ENCODE measurements at regions not wholly inside any gene's neighbourhood (a gene's known extent, or its start where the extent isn't known, plus 50 kb on each side); places are given as distances from the start of the nearest gene placed in this dataset.

DNA sequence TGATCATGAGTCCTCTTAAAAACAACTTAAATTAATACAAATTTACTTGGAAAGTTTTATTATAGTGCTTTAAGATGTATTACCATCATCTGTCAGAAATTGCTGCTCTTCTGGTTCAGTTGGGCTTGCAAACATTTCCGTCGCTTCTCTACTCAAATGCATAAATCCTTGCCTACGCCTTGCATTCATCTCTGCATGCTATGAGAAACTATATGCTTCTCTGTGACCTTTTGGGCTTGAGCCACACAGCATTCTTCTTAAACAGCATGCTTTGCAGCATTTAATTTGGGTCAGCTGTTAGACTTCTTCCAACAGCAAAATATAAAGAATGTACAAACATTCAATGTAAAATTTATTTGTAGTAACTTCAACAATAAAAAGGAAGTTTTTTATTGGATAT is 305.7 kb upstream of the FLRT2 start:
- DNase-seq: no peak

DNA sequence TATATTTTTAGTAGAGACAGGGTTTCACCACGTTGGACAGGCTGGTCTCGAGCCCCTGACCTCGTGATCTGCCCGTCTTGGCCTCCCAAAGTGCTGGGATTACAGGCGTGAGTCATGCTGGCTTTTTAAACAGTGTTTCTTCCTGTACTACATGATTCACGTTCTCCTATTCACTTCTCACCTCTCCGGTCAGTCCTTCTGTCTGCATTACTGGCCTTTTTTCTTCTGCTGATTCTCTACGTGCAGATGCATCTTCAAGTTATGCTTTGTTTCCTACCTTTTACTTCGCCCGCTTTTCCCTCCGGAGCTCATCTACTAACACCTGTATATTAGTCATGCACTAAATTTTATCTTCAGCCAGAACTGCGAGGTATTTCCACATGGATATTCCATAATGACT is 296.2 kb upstream of the FLRT2 start:
- DNase-seq: no peak

DNA sequence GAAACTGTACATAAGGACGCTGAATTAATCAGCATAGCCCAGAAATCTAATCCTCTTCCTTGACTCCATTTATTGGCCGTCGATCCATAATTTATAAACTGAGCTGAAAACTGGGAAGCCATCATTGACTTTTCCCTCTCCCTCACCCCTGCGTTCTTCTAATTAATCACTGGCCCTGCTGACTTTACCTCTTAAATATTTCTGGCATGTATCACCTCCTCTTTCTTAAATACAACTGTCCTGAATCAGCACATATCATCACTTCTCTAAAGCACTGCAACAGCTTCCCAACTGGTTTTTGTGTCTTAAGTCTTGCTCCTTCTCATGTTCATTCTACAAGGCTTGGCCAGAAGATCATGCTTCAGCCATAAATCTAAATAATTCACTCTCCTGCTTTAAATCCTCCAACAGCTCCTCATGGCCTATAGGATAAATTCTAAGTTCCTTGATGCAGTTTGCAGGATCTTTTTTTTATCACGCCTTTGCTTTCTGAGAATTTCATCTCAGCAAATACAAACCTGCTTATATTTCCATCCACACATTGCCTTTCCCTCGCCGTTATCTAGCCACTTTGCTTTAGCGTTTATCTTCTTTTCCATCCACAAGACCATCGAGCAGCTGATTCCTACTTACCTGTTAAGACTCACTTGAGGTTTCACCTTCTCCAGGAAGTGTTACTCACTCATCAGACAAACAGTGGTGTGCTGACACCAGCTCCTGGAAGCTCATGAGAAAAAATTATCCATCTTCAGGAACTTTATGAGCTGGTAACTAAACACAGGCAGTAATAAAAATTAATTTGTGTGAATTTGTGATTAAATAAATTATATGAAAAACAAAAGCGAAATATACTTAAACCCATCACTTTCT is 295.6 kb upstream of the FLRT2 start:
- no peak for DNase-seq

DNA sequence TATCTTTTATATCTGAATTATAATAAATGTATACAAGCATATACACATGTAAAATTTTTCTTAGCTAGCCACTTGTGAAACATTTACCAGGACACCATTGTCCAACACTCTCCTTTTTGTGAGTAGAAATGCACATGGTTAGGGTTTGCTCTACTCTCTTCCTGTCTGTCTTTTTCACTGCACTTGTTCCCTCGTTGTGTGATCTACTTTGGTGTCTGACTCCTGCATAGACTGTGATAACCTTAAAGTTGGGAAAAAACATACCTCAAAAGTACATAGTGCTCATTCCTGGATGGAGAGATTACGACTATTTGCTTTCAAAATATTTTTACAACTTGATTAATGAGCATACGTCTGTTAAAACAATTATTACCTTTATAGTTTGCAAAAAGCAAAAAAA is 294.1 kb upstream of the FLRT2 start:
- DNase-seq: no peak

DNA sequence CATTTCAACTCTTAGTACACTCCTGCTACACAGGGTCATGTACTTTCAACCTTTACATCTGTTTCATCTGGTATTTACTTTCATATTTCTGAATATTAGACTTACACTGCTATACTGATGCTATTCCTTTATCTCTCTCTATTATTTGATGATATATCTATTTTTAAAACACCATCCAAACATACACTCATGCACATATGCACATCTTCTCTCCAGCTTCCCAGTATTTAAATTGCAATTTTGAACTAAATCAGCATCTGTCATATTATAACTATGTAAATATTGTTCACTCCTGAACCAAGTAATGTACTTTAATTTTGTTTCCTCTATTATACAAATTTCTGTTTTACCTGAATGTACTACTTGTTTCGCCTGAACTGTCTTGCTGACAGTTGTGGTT is 293.6 kb upstream of the FLRT2 start:
- DNase-seq: no peak

DNA sequence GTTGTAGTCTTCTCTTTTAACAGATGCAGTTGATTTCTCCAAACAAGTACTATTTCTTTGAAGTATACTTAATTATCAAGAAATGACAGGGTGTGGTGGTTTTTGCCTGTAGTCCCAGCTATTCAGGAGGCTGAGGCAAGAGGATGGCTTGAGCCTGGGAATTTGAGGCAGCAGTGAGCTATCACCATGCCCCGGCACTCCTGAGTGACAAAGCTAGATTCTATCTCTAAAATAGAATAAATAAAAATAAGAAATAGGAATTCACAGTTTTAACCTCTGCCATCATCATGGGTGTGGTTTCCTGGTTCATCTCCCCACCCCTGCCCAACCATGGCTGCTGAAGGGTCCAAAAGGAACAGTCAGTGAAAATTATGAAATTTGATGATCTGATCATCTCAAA is 290.2 kb upstream of the FLRT2 start:
- DNase-seq: no peak

DNA sequence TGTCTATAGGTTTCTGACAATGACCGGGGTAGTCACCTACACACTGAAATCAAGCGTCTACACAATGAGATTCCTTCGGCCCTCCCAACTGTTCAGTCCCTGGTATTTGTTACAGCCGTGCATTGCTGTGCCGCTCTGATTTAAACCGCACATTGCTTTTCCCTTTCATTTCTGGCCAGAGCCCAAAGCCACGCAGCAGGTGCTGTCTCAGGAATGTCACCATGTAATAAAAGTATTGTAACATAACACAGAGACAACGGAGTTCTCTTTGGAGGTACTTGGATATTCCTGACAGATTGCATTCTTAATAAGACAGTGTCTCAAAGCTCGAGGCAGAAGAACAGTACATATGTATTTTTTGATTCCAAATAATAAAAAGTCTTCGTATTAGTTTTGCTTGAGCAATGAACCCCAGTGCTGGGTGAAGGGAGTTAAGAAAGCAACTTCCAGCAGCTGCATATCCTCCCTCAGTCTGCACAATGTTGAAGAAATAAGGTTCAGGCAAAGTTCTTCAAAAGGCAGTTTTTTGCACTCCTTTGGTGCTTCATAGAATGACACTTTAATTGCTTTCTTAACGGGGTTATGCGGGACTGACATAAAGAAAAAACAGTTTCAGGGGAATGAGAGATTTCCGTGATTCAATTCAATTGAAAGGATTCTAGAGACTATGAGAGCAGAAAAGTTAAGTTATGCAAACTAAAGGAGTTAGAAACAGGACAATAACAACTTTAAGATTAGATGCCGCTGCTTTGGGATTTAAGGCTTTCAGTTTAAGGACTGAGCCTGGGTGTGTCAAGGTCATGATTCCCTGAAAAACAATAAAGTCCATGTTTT is 288.7 kb upstream of the FLRT2 start:
- DNase-seq: no peak

DNA sequence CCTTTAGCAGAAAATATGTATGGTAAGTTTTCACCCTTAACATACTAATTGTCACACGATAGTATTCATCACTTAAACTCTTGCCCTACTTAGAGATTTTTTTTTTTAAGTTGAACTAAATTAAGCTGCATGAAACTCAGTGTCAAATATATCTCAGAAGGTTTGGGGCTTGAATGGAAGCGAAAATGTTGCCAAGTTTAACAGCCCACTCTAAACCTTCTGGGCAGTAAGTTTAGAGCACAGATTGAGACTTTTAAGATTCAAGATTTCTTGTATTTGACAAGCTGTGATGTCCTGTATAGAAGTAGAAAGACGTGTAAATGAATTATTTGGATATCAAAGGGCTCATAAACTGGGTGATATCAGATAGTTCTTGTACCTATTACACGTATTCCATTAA is 287.3 kb upstream of the FLRT2 start:
- DNase-seq: no peak

DNA sequence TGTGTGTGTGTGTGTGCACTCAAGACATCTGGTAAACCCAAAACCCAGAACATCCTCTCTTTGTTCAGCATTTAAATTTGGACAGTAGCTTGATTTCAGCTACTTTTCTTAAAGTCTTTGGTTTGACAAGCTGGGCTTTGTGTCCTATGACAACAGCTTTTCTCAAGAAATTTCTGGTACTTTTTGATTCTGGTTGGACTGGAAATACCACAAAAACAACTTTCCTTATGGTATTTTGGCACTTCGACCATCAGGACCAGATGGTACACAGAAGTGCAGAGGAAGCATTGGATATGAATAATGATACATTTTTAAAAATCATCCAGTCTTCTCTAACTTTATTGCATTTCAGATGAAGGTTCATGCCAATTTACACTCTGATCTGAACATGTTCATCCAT is 286.6 kb upstream of the FLRT2 start:
- no peak for DNase-seq

DNA sequence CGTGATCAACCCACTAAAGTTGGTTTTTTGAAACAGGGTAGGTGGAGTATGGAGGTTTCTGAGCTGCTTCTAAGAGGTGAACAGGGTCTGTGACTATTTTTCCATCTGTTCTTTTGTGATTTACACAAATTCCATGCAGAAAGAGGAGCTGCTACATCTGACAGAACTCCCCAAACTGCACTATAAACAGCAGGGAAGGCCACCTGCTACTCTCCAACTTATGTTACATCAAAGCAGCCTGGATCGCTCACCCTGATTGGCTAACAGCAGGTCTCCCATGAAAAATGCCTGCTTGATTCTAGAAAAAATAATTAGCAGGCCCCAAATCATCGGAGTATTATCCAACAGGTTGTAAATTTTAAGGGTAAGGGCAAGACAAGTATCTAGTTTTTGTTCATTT is 282.9 kb upstream of the FLRT2 start:
- peak; percentile 40 for DNase-seq

DNA sequence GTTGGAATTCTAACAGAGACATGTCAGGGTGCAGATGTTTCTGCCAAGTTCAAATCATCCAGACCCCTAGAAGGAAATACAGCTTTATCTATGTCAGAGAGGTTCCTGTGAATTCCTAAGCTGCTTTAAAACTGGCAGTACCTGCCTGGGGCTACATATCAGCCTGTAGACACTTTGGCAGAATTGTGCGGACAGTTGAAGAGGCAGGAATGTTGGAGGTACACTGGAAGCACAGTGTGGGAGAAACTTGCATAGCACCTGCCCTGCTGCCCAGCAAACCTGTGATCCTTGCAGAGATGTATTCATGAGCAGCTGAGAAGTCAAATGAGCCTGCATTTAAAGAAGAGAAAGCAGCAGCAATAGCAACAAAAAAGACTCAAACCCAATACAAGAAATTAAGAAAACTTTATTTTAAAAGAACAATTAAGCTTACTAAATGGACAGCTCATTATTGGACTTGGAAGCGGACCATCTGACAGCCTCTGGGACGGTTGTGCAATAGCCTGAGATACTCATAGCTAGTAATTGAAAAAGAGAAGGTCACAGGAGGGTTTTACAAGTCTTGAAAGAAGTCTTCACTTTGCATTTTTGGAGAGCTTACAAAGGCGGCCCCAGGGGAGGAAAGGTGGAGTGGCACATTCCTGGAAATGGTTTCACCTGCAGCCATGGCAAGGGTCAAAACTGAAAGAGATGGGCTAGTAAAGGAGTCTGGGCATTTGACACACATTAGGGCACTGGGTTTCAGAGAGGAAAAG is 280.9 kb upstream of the FLRT2 start:
- peak; percentile 10 for DNase-seq

DNA sequence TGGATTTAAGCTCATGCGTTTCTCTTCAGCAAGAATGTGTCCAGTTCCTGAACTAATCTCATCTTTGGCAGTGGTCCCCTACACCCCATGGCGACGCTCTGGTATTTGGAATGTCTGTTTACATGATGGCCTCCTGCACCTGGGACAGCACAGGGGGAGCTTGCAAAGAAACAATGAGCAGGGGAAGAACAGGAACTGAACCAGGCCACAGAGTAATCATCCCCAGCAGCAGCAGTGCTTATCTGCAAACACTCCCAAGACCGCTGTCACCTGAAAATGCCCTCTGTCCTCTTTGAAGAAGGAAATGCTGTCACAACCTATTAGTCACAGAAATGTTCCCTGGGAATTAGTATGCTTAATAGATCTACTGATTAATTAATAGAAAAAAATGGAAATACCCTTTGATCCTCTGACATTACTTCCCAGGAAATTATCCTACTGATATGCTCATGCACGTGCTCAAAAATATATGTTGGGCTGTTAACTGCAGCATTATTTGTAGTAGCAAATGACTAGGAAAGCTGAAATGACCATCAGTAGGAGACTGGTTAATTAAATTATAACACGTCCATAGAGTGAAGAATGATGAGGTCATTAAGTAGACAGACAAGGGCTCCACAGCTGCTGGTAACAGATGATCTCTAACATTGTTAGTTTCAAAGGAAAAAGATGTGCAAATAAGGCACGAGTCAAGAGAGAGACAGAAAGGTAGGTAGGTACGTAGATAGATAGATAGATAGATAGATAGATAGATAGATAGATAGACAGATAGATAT is 279.3 kb upstream of the FLRT2 start:
- DNase-seq: peak; percentile 94

DNA sequence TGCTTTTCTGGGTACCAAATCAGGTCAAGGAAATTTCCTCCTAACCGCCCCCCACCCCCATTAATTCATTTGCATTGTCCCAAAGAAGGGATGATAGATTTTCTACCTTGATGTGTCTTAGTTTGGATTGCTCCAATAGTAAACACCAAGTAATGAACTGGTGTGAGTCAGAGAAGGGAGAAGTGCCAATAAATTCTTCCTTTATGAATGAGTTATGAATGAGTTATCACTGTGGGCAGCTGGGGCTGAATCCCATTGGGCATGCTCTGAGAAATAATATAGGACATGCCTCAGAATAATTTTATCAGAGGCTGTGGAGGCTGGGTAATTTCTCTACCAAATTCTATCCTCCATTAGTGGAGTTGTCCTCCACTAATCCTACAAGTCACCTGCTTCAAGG is 277.9 kb upstream of the FLRT2 start:
- no peak for DNase-seq

DNA sequence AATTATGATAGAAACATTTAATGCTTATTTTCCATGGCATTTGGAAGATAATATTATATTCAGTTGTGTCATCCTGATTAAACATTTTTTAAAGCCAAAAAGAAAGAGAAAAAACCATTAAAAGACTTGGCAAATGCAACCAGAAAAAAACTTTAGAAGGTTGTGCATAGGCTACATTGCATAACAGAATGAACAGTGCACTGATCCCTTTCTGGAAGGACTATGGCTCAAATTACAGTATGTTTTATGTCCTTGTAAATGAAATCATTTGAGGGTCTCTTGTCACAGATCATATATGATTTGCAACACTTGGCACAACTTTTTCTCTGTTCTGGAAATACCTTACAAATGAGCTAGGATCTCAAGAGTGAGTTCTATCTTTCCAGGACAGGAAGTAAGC is 275.2 kb upstream of the FLRT2 start:
- DNase-seq: no peak

DNA sequence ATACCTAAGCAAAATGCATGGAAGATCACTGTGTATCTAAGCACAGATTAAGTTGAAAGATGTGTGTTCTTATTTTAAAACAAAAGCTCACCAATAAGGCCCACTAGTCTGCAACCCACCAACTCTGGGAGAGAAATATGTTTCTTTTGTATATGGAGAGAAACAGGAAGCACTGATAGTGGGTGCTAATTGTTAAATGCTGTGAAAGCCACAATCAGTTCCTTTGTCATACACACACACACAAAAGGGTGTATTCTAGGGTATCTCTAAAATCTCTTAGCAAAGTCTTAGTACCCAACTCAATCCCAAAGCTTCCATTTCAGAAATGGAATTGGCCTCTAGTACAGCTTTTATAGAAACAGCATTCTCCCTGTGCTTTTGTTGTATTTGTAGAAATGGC is 272.7 kb upstream of the FLRT2 start:
- no peak for DNase-seq

DNA sequence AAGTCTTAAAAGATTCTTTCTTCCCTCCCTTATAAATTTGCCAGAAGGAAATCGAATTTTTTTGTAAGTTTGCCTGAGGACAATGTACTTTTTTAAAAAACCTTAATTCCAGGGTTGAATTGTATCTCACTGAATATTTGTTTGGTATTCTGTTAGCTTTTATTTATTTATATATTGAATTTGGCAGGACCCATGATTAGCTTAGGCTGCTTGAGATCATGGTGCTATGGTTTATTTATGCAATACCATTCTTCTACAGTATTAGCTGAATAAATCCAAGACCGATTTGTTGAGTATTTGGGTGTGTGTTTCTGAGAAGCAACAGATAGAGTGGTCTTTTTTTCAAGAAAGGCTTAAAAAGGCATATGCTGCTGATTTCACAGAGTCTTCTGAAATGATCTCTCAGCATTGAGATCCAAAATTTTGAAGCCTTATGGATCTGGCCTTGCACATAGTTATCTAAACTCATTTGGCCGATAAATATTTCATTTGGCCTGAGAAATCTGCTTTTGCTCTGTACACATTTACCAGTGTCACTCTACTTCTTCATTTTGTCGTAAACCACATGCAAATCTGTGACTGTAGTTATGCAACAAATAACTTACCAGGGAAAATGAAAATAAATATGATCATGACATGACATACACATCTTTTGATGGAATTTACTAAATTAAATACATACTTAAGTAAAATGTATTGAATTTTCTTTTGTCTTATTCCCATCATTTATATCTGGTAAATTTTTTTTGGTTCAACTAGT is 265.8 kb upstream of the FLRT2 start:
- DNase-seq: no peak

DNA sequence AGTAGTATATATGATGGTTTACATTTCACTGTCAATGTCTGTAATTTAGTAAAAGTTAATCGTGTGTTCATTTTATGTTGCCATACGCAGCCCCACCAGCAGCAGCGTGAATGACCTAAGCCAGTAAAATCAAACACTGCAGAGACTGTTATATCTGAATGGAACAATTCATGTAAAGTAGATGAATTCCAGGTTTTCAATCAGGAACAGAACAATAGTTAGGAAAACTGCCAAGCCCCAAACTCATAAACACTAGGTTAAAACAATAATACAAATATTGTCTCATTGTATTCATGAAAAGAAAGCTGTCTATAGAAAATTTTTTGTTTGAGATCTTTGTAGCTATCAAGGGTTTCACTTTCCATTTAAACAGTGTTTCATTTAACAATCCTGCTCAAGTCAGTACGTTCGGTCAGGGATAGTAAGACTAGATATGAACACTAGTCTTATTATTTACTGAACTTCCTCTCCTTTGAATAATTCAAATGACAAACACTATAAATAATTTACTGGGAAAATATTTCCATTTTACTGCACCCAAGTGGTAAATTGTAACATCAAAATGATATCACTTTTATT is 256.8 kb upstream of the FLRT2 start:
- no peak for DNase-seq

DNA sequence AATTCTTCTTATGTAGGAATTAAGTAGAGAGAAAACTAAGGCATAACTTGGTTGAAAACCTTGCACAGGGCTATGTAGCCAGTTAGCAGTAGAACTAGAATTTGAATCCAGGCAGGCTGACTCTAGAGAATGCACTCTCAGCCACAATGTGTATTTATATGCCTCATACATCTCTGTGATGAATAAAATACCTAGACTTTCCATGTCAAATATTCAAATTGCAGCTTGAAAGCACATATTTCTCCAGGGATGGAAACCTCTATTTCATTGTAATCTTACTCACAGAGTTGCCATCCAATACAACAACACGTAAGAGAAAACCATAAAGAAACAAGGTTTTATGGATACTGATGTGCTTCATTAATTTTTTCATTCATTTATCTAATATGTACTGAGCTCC is 256.0 kb upstream of the FLRT2 start:
- no peak for DNase-seq

DNA sequence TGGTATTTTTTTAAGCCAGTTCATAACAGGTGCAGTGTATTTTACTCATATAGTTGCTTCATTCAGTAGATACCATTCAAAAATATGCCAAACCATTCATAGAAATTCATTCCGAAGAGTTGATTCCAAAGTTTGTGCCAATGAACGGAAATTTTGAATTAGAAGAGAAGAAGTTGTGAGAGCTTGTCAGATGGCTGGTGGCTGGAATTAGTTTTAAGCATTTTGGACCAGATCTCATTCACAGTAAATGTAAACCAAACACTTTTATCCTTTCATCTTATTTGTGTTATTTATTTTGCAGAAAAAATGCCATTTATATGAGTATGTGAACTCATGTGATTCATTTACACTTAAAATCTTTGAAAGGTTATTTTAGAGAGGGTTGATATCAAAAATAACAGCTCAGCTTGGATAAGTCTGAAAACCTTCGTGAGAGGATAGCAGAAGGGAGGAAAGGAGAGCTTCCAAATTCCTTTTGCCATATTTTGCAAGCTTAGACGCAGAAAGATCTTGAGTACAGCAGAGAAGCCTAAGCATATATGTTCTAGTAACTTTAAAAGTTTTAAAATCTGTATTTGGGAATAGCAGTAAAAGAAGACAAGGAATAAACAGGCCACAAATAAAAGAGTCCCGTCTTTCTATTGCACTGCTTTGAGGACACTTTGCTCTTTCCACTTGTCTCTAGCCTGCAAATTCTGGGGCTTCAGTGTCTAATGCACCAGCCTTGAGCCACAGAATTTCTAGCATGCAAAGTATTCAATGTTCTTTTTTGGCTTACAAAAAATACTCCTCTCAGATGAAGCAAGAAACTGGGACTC is 253.6 kb upstream of the FLRT2 start:
- DNase-seq: no peak

DNA sequence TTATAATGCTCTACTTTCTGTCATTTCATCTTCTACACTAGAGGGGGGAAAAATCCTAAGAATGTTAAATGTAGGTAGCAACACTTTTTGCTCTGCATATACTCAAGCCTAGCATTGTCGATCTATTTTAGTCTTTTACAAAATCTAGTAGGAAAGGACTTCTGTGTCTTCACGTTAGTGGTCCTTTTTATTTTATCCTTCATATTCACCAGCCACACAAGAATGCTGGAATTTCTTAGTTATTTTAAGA is 253.0 kb upstream of the FLRT2 start:
- no peak for DNase-seq

DNA sequence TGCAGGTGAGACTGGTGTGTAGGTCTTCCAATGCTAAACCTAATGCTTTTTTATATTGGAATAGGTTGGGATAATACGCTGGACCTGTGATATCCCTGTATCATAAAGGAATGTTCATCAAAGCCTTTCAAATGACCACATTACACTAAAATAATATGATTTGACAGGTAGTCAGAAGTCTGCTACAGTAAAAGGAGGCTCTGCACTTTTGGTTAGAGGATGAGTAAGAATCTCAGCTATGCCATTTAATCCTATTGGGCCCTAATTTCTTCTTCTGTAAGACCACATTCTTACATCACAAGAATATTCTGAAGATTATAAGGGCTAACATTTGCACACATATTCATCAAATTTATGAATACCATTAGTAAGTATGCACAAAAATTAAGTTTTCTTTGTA is 250.5 kb upstream of the FLRT2 start:
- DNase-seq: no peak

All from NCI-H146 (cell line).